ENCODE measurements at regions not wholly inside any gene's neighbourhood (a gene's known extent, or its start where the extent isn't known, plus 50 kb on each side); places are given as distances from the start of the nearest gene placed in this dataset.

- H2AK9ac ChIP-seq (replicated peaks; ENCODE audit: low read depth, low read length, poor library complexity) = no peak overlapping the region
- no peak overlapping the region for H3K4ac ChIP-seq (ENCODE audit: low read depth, low read length)
- H3K9ac ChIP-seq (ENCODE audit: low read depth, low read length) = no peak overlapping the region
- H3K9me3 ChIP-seq (ENCODE audit: control insufficient read depth, insufficient read depth, low read length) = peaks cover 4% of the 10 kb centered on the region
- no peaks in the 10 kb centered on the region for H3K4me1 ChIP-seq (ENCODE audit: control insufficient read depth, insufficient read depth, low read length)
- no peak overlapping the region for H3K27ac ChIP-seq (ENCODE audit: insufficient read depth, low read length)
- BruUV-seq (replicated peaks) = no TSS peak
- H2AK5ac ChIP-seq (ENCODE audit: low read depth, low read length) = no peak overlapping the region
- ATAC-seq (ENCODE audit: low read depth) (no peak), DNase-seq (no peak)
- no peaks in the 10 kb centered on the region for H3K36me3 ChIP-seq (ENCODE audit: control insufficient read depth, insufficient read depth, low read length)
- H3K9me1 ChIP-seq (ENCODE audit: insufficient read depth, low read length) = no peaks in the 10 kb centered on the region
- no CpG with 5 or more reads among the region's 2 CpGs for WGBS, 2 experiments (ENCODE audit: extremely low coverage in 2 of 2, insufficient read length in 1 of 2)
- dilution Hi-C loops (cut with HindIII; ENCODE audit: low sequenced_read_pairs, unreplicated experiment) = no loop called here
- H3K79me1 ChIP-seq (ENCODE audit: low read depth in 1 of 2, low read length in 2 of 2) = no peaks in the 10 kb centered on the region
- H3K4me2 ChIP-seq (ENCODE audit: low read depth, low read length) = no peak overlapping the region
- no peaks in the 10 kb centered on the region for H4K20me1 ChIP-seq (ENCODE audit: insufficient read depth, low read length)
- no peak overlapping the region for H2BK120ac ChIP-seq (ENCODE audit: low read depth, low read length)
- no peak overlapping the region for H4K91ac ChIP-seq (ENCODE audit: insufficient read depth, low read depth, low read length)
- H2BK5ac ChIP-seq (ENCODE audit: low read depth, low read length, poor library complexity, severe bottlenecking) = no peak overlapping the region
- no peak overlapping the region for H2AFZ ChIP-seq (replicated peaks; ENCODE audit: low read length, poor library complexity)
- H3K27me3 ChIP-seq (ENCODE audit: control insufficient read depth, insufficient read depth, low read length) = no peaks in the 10 kb centered on the region
- no peak overlapping the region for H3K18ac ChIP-seq (ENCODE audit: low read depth, low read length)
- no peak overlapping the region for H2BK20ac ChIP-seq (ENCODE audit: low read depth, low read length)
- H3K56ac ChIP-seq (ENCODE audit: extremely low read depth, insufficient read depth, low read length) = no peak overlapping the region
- in situ Hi-C loops (cut with MboI; ENCODE audit: low sequenced_read_pairs) = no loop called here
- intact Hi-C loops (cut with micrococcal nuclease) = no loop called here
- H2BK15ac ChIP-seq (ENCODE audit: low read depth, low read length) = no peak overlapping the region
- H3K14ac ChIP-seq (replicated peaks; ENCODE audit: low read depth, low read length) = no peak overlapping the region
- H3K4me3 ChIP-seq (ENCODE audit: insufficient read depth, low read depth, low read length) = no peak overlapping the region
- H4K8ac ChIP-seq (ENCODE audit: low read depth in 2 of 2, low read length in 2 of 2) = no peak overlapping the region
- ChIA-PET CTCF (no interaction called here), POLR2A (ENCODE audit: unreplicated experiment) (no interaction called here)
- H4K5ac ChIP-seq (ENCODE audit: low read depth, low read length) = no peak overlapping the region
- H3K23ac ChIP-seq (ENCODE audit: low read depth, low read length) = no peak overlapping the region
- TF ChIP-seq CEBPB (IDR thresholded peaks at IDR 0.05; ENCODE audit: low read depth, low read length) (no peak), POLR2A (IDR thresholded peaks at IDR 0.05; ENCODE audit: low read depth, low read length) (no peak), MXI1 (IDR thresholded peaks at IDR 0.05; ENCODE audit: borderline replicate concordance, low read depth, low read length) (no peak), NFE2L2 (IDR thresholded peaks at IDR 0.05; ENCODE audit: low read depth, low read length) (no peak), CHD1 (IDR thresholded peaks at IDR 0.05; ENCODE audit: low read depth, low read length) (no peak), CTCF (conservative IDR thresholded peaks at IDR 0.05; ENCODE audit: low read depth, low read length) (no peak), RAD21 (IDR thresholded peaks at IDR 0.05; ENCODE audit: low read length) (no peak), USF2 (IDR thresholded peaks at IDR 0.05; ENCODE audit: low read depth, low read length) (no peak), MAZ (IDR thresholded peaks at IDR 0.05; ENCODE audit: borderline replicate concordance, low read depth, low read length) (no peak), SMC3 (IDR thresholded peaks at IDR 0.05; ENCODE audit: low read depth, low read length) (no peak)
Observed at GRCh38 chr5:114153392-114153791, 208.5 kb upstream of the KCNN2 start.
